HG02623 (cell line): ENCODE measurements at regions not wholly inside any gene's neighbourhood (a gene's known extent, or its start where the extent isn't known, plus 50 kb on each side); places are given as distances from the start of the nearest gene placed in this dataset.

Source experiments
- ATAC-seq: cut with Tn5 transposase; IDR thresholded peaks from one replicate; pipeline ENCODE4 v1.9.1; 2021; ENCODE audit warnings: moderate library complexity; ENCODE audit not compliant: unreplicated experiment

GRCh38 chr2:145090841-145091761 lies 571.2 kb upstream of the ZEB2 start:
- ATAC-seq, result no peak

GRCh38 chr2:145088756-145089155 lies 568.8 kb upstream of the ZEB2 start:
- no peak for ATAC-seq

GRCh38 chr2:145086910-145087309 lies 567.0 kb upstream of the ZEB2 start:
- no peak for ATAC-seq

GRCh38 chr2:145085612-145086011 lies 565.7 kb upstream of the ZEB2 start:
- ATAC-seq, result no peak

GRCh38 chr2:145080426-145080825 lies 560.5 kb upstream of the ZEB2 start:
- no peak for ATAC-seq

GRCh38 chr2:145079641-145080040 lies 559.7 kb upstream of the ZEB2 start:
- no peak for ATAC-seq

GRCh38 chr2:145078923-145079322 lies 559.0 kb upstream of the ZEB2 start:
- ATAC-seq, result no peak

GRCh38 chr2:145076085-145076484 lies 556.2 kb upstream of the ZEB2 start:
- ATAC-seq, result no peak

GRCh38 chr2:145075454-145076062 lies 555.6 kb upstream of the ZEB2 start:
- ATAC-seq, result no peak

GRCh38 chr2:145070703-145071102 lies 550.8 kb upstream of the ZEB2 start:
- no peak for ATAC-seq

- ATAC-seq, result no peak
These were observed 548.6 kb upstream of the ZEB2 start for GRCh38 chr2:145068509-145068908.

- no peak for ATAC-seq
These were observed 547.7 kb upstream of the ZEB2 start for GRCh38 chr2:145067549-145068030.

- ATAC-seq, result no peak
These were observed 547.1 kb upstream of the ZEB2 start for GRCh38 chr2:145066856-145067548.

- ATAC-seq, result no peak
These were observed 546.3 kb upstream of the ZEB2 start for GRCh38 chr2:145066151-145066661.

- no peak for ATAC-seq
These were observed 545.4 kb upstream of the ZEB2 start for GRCh38 chr2:145065342-145065741.

GRCh38 chr2:145064511-145064910 lies 544.6 kb upstream of the ZEB2 start:
- no peak for ATAC-seq

GRCh38 chr2:145060876-145061275 lies 541.0 kb upstream of the ZEB2 start:
- ATAC-seq, result no peak

- ATAC-seq, result no peak
These were observed 540.0 kb upstream of the ZEB2 start for GRCh38 chr2:145059914-145060313.

- no peak for ATAC-seq
These were observed 539.4 kb upstream of the ZEB2 start for GRCh38 chr2:145059343-145059742.

- no peak for ATAC-seq
These were observed 538.5 kb upstream of the ZEB2 start for GRCh38 chr2:145058457-145058856.

- ATAC-seq, result no peak
These were observed 535.7 kb upstream of the ZEB2 start for GRCh38 chr2:145055651-145056050.
